ENCODE measurements at regions not wholly inside any gene's neighbourhood (a gene's known extent, or its start where the extent isn't known, plus 50 kb on each side); places are given as distances from the start of the nearest gene placed in this dataset.

GRCh38 chr9:13948037-13948436 lies 365.9 kb downstream of the NFIB start:
- no peaks in the 10 kb centered on the region for H3K4me1 Mint-ChIP-seq
- H3K36me3 Mint-ChIP-seq (ENCODE audit: low read depth), result no peaks in the 10 kb centered on the region
- DNase-seq, result no peak
- H3K27me3 Mint-ChIP-seq, result no peaks in the 10 kb centered on the region
- no peak overlapping the region for H3K27ac Mint-ChIP-seq
- no peak for ATAC-seq
- no peaks in the 10 kb centered on the region for H3K9me3 ChIP-seq (ENCODE audit: control insufficient read depth, low read length, poor library complexity, severe bottlenecking)
- H3K4me3 Mint-ChIP-seq, result no peak overlapping the region

- no peaks in the 10 kb centered on the region for H3K36me3 Mint-ChIP-seq (ENCODE audit: low read depth)
- no peaks in the 10 kb centered on the region for H3K9me3 ChIP-seq (ENCODE audit: control insufficient read depth, low read length, poor library complexity, severe bottlenecking)
- no peaks in the 10 kb centered on the region for H3K4me1 Mint-ChIP-seq
- no peaks in the 10 kb centered on the region for H3K27me3 Mint-ChIP-seq
- H3K27ac Mint-ChIP-seq, result no peak overlapping the region
- ATAC-seq (no peak), DNase-seq (no peak)
- no peak overlapping the region for H3K4me3 Mint-ChIP-seq
These were observed 370.8 kb downstream of the NFIB start for GRCh38 chr9:13943176-13943575.

GRCh38 chr9:13942695-13943094 lies 371.2 kb downstream of the NFIB start:
- Mint-ChIP-seq H3K4me1 (no peaks in the 10 kb centered on the region), H3K27me3 (no peaks in the 10 kb centered on the region), H3K27ac (no peak overlapping the region), H3K4me3 (no peak overlapping the region), H3K36me3 (ENCODE audit: low read depth) (no peaks in the 10 kb centered on the region)
- DNase-seq, result no peak
- no peak for ATAC-seq
- no peaks in the 10 kb centered on the region for H3K9me3 ChIP-seq (ENCODE audit: control insufficient read depth, low read length, poor library complexity, severe bottlenecking)

- ATAC-seq, result no peak
- no peaks in the 10 kb centered on the region for H3K9me3 ChIP-seq (ENCODE audit: control insufficient read depth, low read length, poor library complexity, severe bottlenecking)
- no peak for DNase-seq
- no peaks in the 10 kb centered on the region for H3K36me3 Mint-ChIP-seq (ENCODE audit: low read depth)
- H3K4me3 Mint-ChIP-seq, result no peak overlapping the region
- no peaks in the 10 kb centered on the region for H3K4me1 Mint-ChIP-seq
- no peak overlapping the region for H3K27ac Mint-ChIP-seq
- no peaks in the 10 kb centered on the region for H3K27me3 Mint-ChIP-seq
These were observed 371.7 kb downstream of the NFIB start for GRCh38 chr9:13942201-13942600.

- no peak for DNase-seq
- no peaks in the 10 kb centered on the region for H3K4me1 Mint-ChIP-seq
- H3K27ac Mint-ChIP-seq, result no peak overlapping the region
- no peak for ATAC-seq
- H3K27me3 Mint-ChIP-seq, result no peaks in the 10 kb centered on the region
- H3K4me3 Mint-ChIP-seq, result no peak overlapping the region
- no peaks in the 10 kb centered on the region for H3K36me3 Mint-ChIP-seq (ENCODE audit: low read depth)
- no peaks in the 10 kb centered on the region for H3K9me3 ChIP-seq (ENCODE audit: control insufficient read depth, low read length, poor library complexity, severe bottlenecking)
These were observed 372.2 kb downstream of the NFIB start for GRCh38 chr9:13941714-13942113.

GRCh38 chr9:13939701-13940490 lies 374.0 kb downstream of the NFIB start:
- no peaks in the 10 kb centered on the region for H3K36me3 Mint-ChIP-seq (ENCODE audit: low read depth)
- ATAC-seq (no peak), DNase-seq (no peak)
- no peaks in the 10 kb centered on the region for H3K9me3 ChIP-seq (ENCODE audit: control insufficient read depth, low read length, poor library complexity, severe bottlenecking)
- no peaks in the 10 kb centered on the region for H3K4me1 Mint-ChIP-seq
- no peak overlapping the region for H3K4me3 Mint-ChIP-seq
- no peaks in the 10 kb centered on the region for H3K27me3 Mint-ChIP-seq
- H3K27ac Mint-ChIP-seq, result no peak overlapping the region

GRCh38 chr9:13939134-13939533 lies 374.8 kb downstream of the NFIB start:
- no peaks in the 10 kb centered on the region for H3K36me3 Mint-ChIP-seq (ENCODE audit: low read depth)

GRCh38 chr9:13934416-13934815 lies 379.5 kb downstream of the NFIB start:
- H3K9me3 ChIP-seq (ENCODE audit: control insufficient read depth, low read length, poor library complexity, severe bottlenecking), result no peaks in the 10 kb centered on the region
- no peaks in the 10 kb centered on the region for H3K27me3 Mint-ChIP-seq
- no peak for ATAC-seq
- no peak overlapping the region for H3K27ac Mint-ChIP-seq
- H3K4me3 Mint-ChIP-seq, result no peak overlapping the region
- no peaks in the 10 kb centered on the region for H3K36me3 Mint-ChIP-seq (ENCODE audit: low read depth)
- H3K4me1 Mint-ChIP-seq, result no peaks in the 10 kb centered on the region
- no peak for DNase-seq

More at GRCh38 chr9:13939134-13939533, 374.8 kb downstream of the NFIB start:
- Mint-ChIP-seq H3K4me1 (no peaks in the 10 kb centered on the region), H3K27me3 (no peaks in the 10 kb centered on the region), H3K4me3 (no peak overlapping the region), H3K27ac (no peak overlapping the region)
- no peak for DNase-seq
- no peak for ATAC-seq
- H3K9me3 ChIP-seq (ENCODE audit: control insufficient read depth, low read length, poor library complexity, severe bottlenecking), result no peaks in the 10 kb centered on the region

GRCh38 chr9:13933268-13933656 lies 380.7 kb downstream of the NFIB start:
- DNase-seq, result no peak
- H3K4me3 Mint-ChIP-seq, result no peak overlapping the region
- H3K4me1 Mint-ChIP-seq, result no peaks in the 10 kb centered on the region
- H3K36me3 Mint-ChIP-seq (ENCODE audit: low read depth), result no peaks in the 10 kb centered on the region
- no peak overlapping the region for H3K27ac Mint-ChIP-seq
- H3K27me3 Mint-ChIP-seq, result no peaks in the 10 kb centered on the region
- no peak for ATAC-seq
- no peaks in the 10 kb centered on the region for H3K9me3 ChIP-seq (ENCODE audit: control insufficient read depth, low read length, poor library complexity, severe bottlenecking)

GRCh38 chr9:13932528-13933267 lies 381.2 kb downstream of the NFIB start:
- no peak for ATAC-seq
- Mint-ChIP-seq H3K27me3 (no peaks in the 10 kb centered on the region), H3K4me1 (no peaks in the 10 kb centered on the region), H3K27ac (no peak overlapping the region), H3K4me3 (no peak overlapping the region), H3K36me3 (ENCODE audit: low read depth) (no peaks in the 10 kb centered on the region)
- DNase-seq, result no peak
- no peaks in the 10 kb centered on the region for H3K9me3 ChIP-seq (ENCODE audit: control insufficient read depth, low read length, poor library complexity, severe bottlenecking)

- no peaks in the 10 kb centered on the region for H3K4me1 Mint-ChIP-seq
- H3K27me3 Mint-ChIP-seq, result no peaks in the 10 kb centered on the region
- no peaks in the 10 kb centered on the region for H3K36me3 Mint-ChIP-seq (ENCODE audit: low read depth)
- no peaks in the 10 kb centered on the region for H3K9me3 ChIP-seq (ENCODE audit: control insufficient read depth, low read length, poor library complexity, severe bottlenecking)
- DNase-seq (no peak), ATAC-seq (no peak)
- H3K4me3 Mint-ChIP-seq, result no peak overlapping the region
- H3K27ac Mint-ChIP-seq, result no peak overlapping the region
These were observed 384.9 kb downstream of the NFIB start for GRCh38 chr9:13929013-13929412.

GRCh38 chr9:13923381-13923780 lies 390.6 kb downstream of the NFIB start:
- no peaks in the 10 kb centered on the region for H3K4me1 Mint-ChIP-seq
- ATAC-seq (no peak), DNase-seq (no peak)
- no peaks in the 10 kb centered on the region for H3K27me3 Mint-ChIP-seq
- no peak overlapping the region for H3K4me3 Mint-ChIP-seq
- no peaks in the 10 kb centered on the region for H3K36me3 Mint-ChIP-seq (ENCODE audit: low read depth)
- no peaks in the 10 kb centered on the region for H3K9me3 ChIP-seq (ENCODE audit: control insufficient read depth, low read length, poor library complexity, severe bottlenecking)
- H3K27ac Mint-ChIP-seq, result no peak overlapping the region

- DNase-seq, result no peak
- no peaks in the 10 kb centered on the region for H3K27me3 Mint-ChIP-seq
- H3K27ac Mint-ChIP-seq, result no peak overlapping the region
- no peaks in the 10 kb centered on the region for H3K9me3 ChIP-seq (ENCODE audit: control insufficient read depth, low read length, poor library complexity, severe bottlenecking)
- no peaks in the 10 kb centered on the region for H3K4me1 Mint-ChIP-seq
- ATAC-seq, result no peak
- H3K36me3 Mint-ChIP-seq (ENCODE audit: low read depth), result no peaks in the 10 kb centered on the region
- no peak overlapping the region for H3K4me3 Mint-ChIP-seq
These were observed 393.4 kb downstream of the NFIB start for GRCh38 chr9:13920557-13920956.

- no peak overlapping the region for H3K4me3 Mint-ChIP-seq
- no peaks in the 10 kb centered on the region for H3K27me3 Mint-ChIP-seq
- H3K36me3 Mint-ChIP-seq (ENCODE audit: low read depth), result no peaks in the 10 kb centered on the region
- no peaks in the 10 kb centered on the region for H3K9me3 ChIP-seq (ENCODE audit: control insufficient read depth, low read length, poor library complexity, severe bottlenecking)
- DNase-seq (no peak), ATAC-seq (no peak)
- no peak overlapping the region for H3K27ac Mint-ChIP-seq
- H3K4me1 Mint-ChIP-seq, result no peaks in the 10 kb centered on the region
These were observed 394.5 kb downstream of the NFIB start for GRCh38 chr9:13919401-13919800.
